Neural cell (in vitro differentiated cells): ENCODE measurements at regions not wholly inside any gene's neighbourhood (a gene's known extent, or its start where the extent isn't known, plus 50 kb on each side); places are given as distances from the start of the nearest gene placed in this dataset.

Source experiments
- EZH2 ChIP-seq: fragments of 200-600, 300-800 bp; shearing (Covaris generic), sonication (generic); IDR thresholded peaks from 2 replicates; pipeline ENCODE4 v1.6.1; 2014; ENCODE audit warnings: antibody characterized with exemption, low read length, borderline replicate concordance, mild to moderate bottlenecking; ENCODE audit not compliant: insufficient read depth, poor library complexity, severe bottlenecking
- TF ChIP-seq, protein P1 (sequence below): fragments of 450-650 bp; IDR thresholded peaks from 2 replicates; pipeline ENCODE4 v1.5.1; 2014; ENCODE audit warnings: antibody characterized with exemption, mild to moderate bottlenecking, moderate library complexity; ENCODE audit not compliant: poor library complexity, severe bottlenecking

GRCh38 chr6:133160536-133160935 is 80.6 kb upstream of the EYA4 start:
- TF ChIP-seq, protein P1, sequence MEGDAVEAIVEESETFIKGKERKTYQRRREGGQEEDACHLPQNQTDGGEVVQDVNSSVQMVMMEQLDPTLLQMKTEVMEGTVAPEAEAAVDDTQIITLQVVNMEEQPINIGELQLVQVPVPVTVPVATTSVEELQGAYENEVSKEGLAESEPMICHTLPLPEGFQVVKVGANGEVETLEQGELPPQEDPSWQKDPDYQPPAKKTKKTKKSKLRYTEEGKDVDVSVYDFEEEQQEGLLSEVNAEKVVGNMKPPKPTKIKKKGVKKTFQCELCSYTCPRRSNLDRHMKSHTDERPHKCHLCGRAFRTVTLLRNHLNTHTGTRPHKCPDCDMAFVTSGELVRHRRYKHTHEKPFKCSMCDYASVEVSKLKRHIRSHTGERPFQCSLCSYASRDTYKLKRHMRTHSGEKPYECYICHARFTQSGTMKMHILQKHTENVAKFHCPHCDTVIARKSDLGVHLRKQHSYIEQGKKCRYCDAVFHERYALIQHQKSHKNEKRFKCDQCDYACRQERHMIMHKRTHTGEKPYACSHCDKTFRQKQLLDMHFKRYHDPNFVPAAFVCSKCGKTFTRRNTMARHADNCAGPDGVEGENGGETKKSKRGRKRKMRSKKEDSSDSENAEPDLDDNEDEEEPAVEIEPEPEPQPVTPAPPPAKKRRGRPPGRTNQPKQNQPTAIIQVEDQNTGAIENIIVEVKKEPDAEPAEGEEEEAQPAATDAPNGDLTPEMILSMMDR, result no peak
- no peak for TF ChIP-seq EZH2
